WERI-Rb-1 (cell line): ENCODE measurements at regions not wholly inside any gene's neighbourhood (a gene's known extent, or its start where the extent isn't known, plus 50 kb on each side); places are given as distances from the start of the nearest gene placed in this dataset.

Experiments used
- DNase-seq: peaks from one replicate; pipeline ENCODE4 v3.0.0-alpha.2; 2020
- H3K27ac ChIP-seq: fragments of 250-450 bp; sonication (Bioruptor Pico); 2 replicates; pipeline ENCODE4 v1.5.1; 2020; ENCODE audit warnings: mild to moderate bottlenecking, moderate library complexity
- H3K27me3 ChIP-seq: fragments of 250-450 bp; sonication (Bioruptor Pico); 2 replicates; pipeline ENCODE4 v1.5.1; 2021; ENCODE audit warnings: mild to moderate bottlenecking, low read depth, moderate library complexity; ENCODE audit not compliant: insufficient read depth, severe bottlenecking
- H3K36me3 ChIP-seq: fragments of 250-450 bp; sonication (Bioruptor Pico); 2 replicates; pipeline ENCODE4 v1.5.1; 2020; ENCODE audit warnings: mild to moderate bottlenecking, moderate library complexity
- H3K4me3 ChIP-seq: 2 replicates; pipeline ENCODE4 v1.5.1; 2011; ENCODE audit warnings: low read depth, mild to moderate bottlenecking, control low read depth, low read length
- H3K9me3 ChIP-seq: fragments of 250-450 bp; sonication (Bioruptor Pico); 2 replicates; pipeline ENCODE4 v1.5.1; 2021; ENCODE audit warnings: mild to moderate bottlenecking, moderate library complexity; ENCODE audit not compliant: severe bottlenecking
- CTCF ChIP-seq: IDR thresholded peaks from 2 replicates; pipeline ENCODE4 v1.5.1; 2011; ENCODE audit warnings: low read depth, mild to moderate bottlenecking, control low read depth, inconsistent platforms, low read length

GRCh38 chr7:138237995-138238394 lies 161.7 kb downstream of the AKR1D1 start:
- no peak for DNase-seq
- no peak overlapping the region for H3K27ac ChIP-seq
- H3K9me3 ChIP-seq: peaks cover 6% of the 10 kb centered on the region
- H3K4me3 ChIP-seq: no peak overlapping the region
- no peaks in the 10 kb centered on the region for H3K36me3 ChIP-seq
- no peak for TF ChIP-seq CTCF
- H3K27me3 ChIP-seq: no peaks in the 10 kb centered on the region

- DNase-seq: no peak
- Histone ChIP-seq H3K9me3 (peaks cover 2% of the 10 kb centered on the region), H3K27me3 (no peaks in the 10 kb centered on the region), H3K36me3 (no peaks in the 10 kb centered on the region), H3K27ac (no peak overlapping the region), H3K4me3 (no peak overlapping the region)
- TF ChIP-seq CTCF: no peak
These were observed 162.7 kb downstream of the AKR1D1 start for GRCh38 chr7:138238734-138239659.

- peaks cover 2% of the 10 kb centered on the region for H3K9me3 ChIP-seq
- 0 out of 2 replicates have a peak, but pooled peaks have one; percentile 18 for TF ChIP-seq CTCF
- no peaks in the 10 kb centered on the region for H3K27me3 ChIP-seq
- no peaks in the 10 kb centered on the region for H3K36me3 ChIP-seq
- peak overlapping the region; percentile 10; the same call in 1 of the 2 replicates for H3K4me3 ChIP-seq
- peak; percentile 87 for DNase-seq
- peak overlapping the region; percentile 89 for H3K27ac ChIP-seq
These were observed 167.2 kb downstream of the AKR1D1 start for GRCh38 chr7:138243430-138243829.

- Histone ChIP-seq H3K9me3 (no peaks in the 10 kb centered on the region), H3K27ac (peak overlapping the region; percentile 89), H3K36me3 (no peaks in the 10 kb centered on the region), H3K27me3 (no peaks in the 10 kb centered on the region), H3K4me3 (no peak overlapping the region)
- TF ChIP-seq CTCF: no peak
- no peak for DNase-seq
These were observed 167.6 kb downstream of the AKR1D1 start for GRCh38 chr7:138243836-138244235.

GRCh38 chr7:138244606-138245005 lies 168.3 kb downstream of the AKR1D1 start:
- DNase-seq: no peak
- Histone ChIP-seq H3K9me3 (no peaks in the 10 kb centered on the region), H3K27me3 (no peaks in the 10 kb centered on the region), H3K4me3 (no peak overlapping the region), H3K36me3 (no peaks in the 10 kb centered on the region), H3K27ac (no peak overlapping the region)
- TF ChIP-seq CTCF: no peak
